OCI-LY3 (cell line): ENCODE measurements at regions not wholly inside any gene's neighbourhood (a gene's known extent, or its start where the extent isn't known, plus 50 kb on each side); places are given as distances from the start of the nearest gene placed in this dataset.

Source experiments
- CTCF ChIP-seq: fragments of 200-600, 300-600 bp; sonication (generic); IDR thresholded peaks from 2 replicates; pipeline ENCODE4 v1.5.1; 2014; ENCODE audit warnings: antibody characterized with exemption, low read length, low read depth
- EZH2phosphoT487 ChIP-seq: fragments of 200-600 bp; shearing (Covaris generic); IDR thresholded peaks from 2 replicates; pipeline ENCODE4 v1.6.1; 2018; ENCODE audit warnings: antibody characterized with exemption, mixed run types, low read depth

DNA sequence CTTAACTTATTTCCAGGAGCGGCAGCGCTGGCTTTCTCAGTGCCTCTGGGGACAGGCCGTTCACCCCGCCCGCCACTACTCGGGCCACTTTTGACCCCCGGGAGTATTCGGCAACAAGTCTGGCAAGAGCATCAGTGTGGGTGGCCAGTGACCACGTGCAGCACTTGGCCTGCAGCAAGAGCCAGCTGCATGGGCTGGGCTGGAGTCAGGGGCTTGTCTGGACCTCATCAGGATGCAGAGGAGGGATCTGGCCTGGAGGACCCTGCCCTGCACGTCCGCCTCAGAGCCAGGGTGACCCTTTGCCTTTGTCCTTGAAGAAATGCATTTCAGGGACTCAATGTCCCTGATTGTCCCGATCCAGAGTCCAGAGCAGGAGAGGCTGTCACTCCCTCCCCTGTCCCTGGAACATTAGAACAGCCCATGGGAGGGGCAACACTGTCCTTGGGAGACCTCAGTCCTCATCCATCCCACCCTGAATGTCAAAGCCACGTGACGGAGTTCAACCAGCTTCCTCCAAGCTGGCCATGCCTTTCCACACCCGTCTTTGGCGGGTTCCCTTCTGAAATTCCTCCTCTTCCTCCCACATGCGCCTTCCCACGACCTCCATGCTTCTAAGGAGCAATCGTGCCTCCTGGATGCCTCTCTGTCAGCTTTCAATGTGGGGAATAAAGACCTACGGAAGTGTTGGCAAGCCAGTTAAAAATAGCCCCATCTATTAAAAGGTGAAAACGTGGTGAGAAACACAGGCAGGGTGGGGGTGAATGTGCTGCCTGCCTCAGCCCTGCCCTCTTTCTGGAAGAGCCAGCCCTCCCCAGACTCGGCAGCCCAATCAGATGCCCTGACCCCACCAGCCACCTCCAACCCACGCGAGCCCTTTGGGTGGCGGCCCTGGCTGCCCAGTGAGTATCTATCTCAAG lies 99.0 kb downstream of the OLFM1 start:
- TF ChIP-seq CTCF (no peak), EZH2phosphoT487 (no peak)
